Kidney epithelial cell (primary cell): ENCODE measurements at regions not wholly inside any gene's neighbourhood (a gene's known extent, or its start where the extent isn't known, plus 50 kb on each side); places are given as distances from the start of the nearest gene placed in this dataset.
"Not testable (repeated sequence)": the region's sequence is repeated elsewhere in the genome, so short reads cannot be mapped to it uniquely, and the experiment has no call there.

Experiments used
- DNase-seq: peaks from one replicate; pipeline ENCODE4 v3.0.0-alpha.2; 2010; ENCODE audit warnings: low read depth
- H3K27me3 ChIP-seq: 2 replicates; pipeline ENCODE4 v1.6.0; 2011; ENCODE audit warnings: low read length; ENCODE audit not compliant: control insufficient read depth, insufficient read depth
- H3K36me3 ChIP-seq: 2 replicates; pipeline ENCODE4 v1.5.1; 2011; ENCODE audit warnings: low read length; ENCODE audit not compliant: control insufficient read depth, insufficient read depth
- H3K4me3 ChIP-seq: 2 replicates; pipeline ENCODE4 v1.5.1; 2011; ENCODE audit warnings: low read depth, mild to moderate bottlenecking, control low read depth, low read length
- CTCF ChIP-seq: IDR thresholded peaks from 2 replicates; pipeline ENCODE4 v1.5.1; 2011; ENCODE audit warnings: mild to moderate bottlenecking, moderate library complexity, low read length, control low read depth, inconsistent platforms; ENCODE audit not compliant: insufficient read depth, poor library complexity, severe bottlenecking

- TF ChIP-seq CTCF: no peak
- H3K27me3 ChIP-seq: no peaks in the 10 kb centered on the region
- no peak overlapping the region for H3K4me3 ChIP-seq
- no peak for DNase-seq
- no peaks in the 10 kb centered on the region for H3K36me3 ChIP-seq
These were observed 221.9 kb upstream of the ALCAM start for GRCh38 chr3:105144837-105145236.

GRCh38 chr3:105145511-105145910 lies 221.2 kb upstream of the ALCAM start:
- Histone ChIP-seq H3K4me3 (no peak overlapping the region), H3K36me3 (no peaks in the 10 kb centered on the region), H3K27me3 (no peaks in the 10 kb centered on the region)
- DNase-seq: no peak
- no peak for TF ChIP-seq CTCF

- not testable (repeated sequence) for H3K4me3 ChIP-seq, DNase-seq, H3K36me3 ChIP-seq, H3K27me3 ChIP-seq
These were observed 217.5 kb upstream of the ALCAM start for GRCh38 chr3:105149197-105149596.

- no peak overlapping the region for H3K4me3 ChIP-seq
- no peaks in the 10 kb centered on the region for H3K27me3 ChIP-seq
- DNase-seq: no peak
- no peaks in the 10 kb centered on the region for H3K36me3 ChIP-seq
- TF ChIP-seq CTCF: no peak
These were observed 213.7 kb upstream of the ALCAM start for GRCh38 chr3:105152987-105153386.

- TF ChIP-seq CTCF: no peak
- no peak for DNase-seq
- Histone ChIP-seq H3K36me3 (no peaks in the 10 kb centered on the region), H3K4me3 (no peak overlapping the region), H3K27me3 (no peaks in the 10 kb centered on the region)
These were observed 212.0 kb upstream of the ALCAM start for GRCh38 chr3:105154692-105155091.

- Histone ChIP-seq H3K27me3 (no peaks in the 10 kb centered on the region), H3K4me3 (no peak overlapping the region), H3K36me3 (no peaks in the 10 kb centered on the region)
- no peak for DNase-seq
- no peak for TF ChIP-seq CTCF
These were observed 209.5 kb upstream of the ALCAM start for GRCh38 chr3:105157067-105157765.
